CD4-positive, alpha-beta T cell treated with Interleukin-15 for 4 hours (primary cell): ENCODE measurements at regions not wholly inside any gene's neighbourhood (a gene's known extent, or its start where the extent isn't known, plus 50 kb on each side); places are given as distances from the start of the nearest gene placed in this dataset.

Source experiments
- DNase-seq: peaks from one replicate; pipeline ENCODE4 v3.0.0-alpha.2; 2020; ENCODE audit warnings: low spot score

DNA sequence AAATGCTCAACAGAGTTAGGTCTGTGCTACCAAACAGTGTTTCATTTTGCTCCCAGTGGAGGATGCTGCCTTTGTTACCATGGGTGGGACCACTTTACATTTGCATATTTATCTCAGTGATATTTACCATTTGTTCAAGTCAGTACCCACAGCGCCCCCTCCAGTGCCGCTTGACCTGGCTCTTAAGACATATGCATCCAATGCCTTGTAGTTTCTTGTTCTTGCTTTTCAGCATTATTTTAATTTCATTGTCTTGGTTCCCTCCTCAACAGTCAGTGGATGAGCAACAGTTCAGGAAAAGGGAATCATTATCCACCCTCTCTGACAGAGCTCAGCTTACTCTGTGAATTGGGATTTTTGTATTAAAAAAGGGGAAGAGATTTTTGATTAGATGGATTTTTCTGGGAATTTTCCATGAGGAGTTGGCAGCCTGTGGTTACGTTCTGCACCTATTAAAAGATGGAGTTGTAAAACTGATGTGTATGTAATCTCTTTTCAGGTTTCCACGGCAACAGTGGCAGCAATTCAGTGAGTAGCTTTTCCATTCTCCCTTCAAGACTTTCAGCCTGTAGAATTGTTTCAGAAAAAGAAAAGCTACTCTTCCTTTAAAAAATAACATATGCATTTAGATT lies 240.5 kb upstream of the DAAM1 start:
- no peak for DNase-seq

DNA sequence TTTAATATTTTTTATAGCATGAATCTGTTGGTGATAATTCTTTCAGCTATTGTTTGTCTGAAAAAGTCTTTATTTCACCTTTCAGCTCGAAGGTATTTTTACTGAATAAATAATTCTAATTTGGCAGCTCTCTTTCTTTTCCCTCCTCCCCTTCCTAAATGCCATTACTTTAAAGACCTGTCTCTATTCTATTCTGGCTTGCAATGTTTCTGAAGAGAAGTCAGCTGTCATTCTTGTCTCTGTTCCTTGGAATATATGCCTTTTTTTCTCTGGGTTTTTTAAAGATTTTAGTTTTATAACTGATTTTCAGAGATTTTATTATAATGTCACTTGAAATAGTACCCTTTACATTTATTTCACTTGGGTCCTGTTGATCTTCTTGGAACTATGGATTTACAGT lies 237.9 kb upstream of the DAAM1 start:
- no peak for DNase-seq

DNA sequence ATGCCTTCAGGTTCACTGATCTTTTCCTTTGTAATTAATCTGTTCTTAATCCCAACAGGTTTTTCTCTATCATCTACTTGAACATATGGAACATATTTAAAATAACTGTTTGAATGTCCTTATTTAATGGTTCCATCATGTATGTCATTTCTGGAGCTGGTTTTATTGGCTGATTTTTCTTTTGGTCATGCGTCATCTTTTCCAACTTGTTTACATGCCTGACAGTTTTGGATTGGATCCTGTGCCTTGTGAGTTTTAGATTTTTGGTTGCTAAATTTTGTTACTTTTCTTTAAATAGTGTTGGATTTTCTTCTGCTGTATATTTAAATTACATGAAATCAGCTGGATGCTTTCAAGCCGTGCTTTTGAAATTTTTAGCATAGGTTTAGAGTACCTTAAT lies 237.3 kb upstream of the DAAM1 start:
- no peak for DNase-seq

DNA sequence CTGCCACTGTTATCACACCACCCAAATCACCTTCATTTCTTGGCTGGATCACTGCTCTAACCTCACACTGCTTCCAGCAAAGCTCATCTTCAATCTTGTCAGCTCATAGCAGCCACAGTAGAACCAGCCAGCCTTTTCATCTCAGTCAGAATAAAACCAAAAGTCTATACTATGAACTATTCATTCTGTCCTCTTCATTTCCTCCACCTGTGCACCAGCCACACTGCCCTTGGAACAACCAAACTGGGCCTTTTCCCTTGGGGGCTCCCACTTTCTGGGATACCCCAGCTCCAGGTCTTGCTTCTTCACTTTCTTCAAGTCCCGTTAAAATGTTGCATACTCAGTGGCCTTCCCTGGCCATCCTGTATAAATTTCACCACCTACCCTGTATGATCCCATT lies 234.4 kb upstream of the DAAM1 start:
- no peak for DNase-seq

DNA sequence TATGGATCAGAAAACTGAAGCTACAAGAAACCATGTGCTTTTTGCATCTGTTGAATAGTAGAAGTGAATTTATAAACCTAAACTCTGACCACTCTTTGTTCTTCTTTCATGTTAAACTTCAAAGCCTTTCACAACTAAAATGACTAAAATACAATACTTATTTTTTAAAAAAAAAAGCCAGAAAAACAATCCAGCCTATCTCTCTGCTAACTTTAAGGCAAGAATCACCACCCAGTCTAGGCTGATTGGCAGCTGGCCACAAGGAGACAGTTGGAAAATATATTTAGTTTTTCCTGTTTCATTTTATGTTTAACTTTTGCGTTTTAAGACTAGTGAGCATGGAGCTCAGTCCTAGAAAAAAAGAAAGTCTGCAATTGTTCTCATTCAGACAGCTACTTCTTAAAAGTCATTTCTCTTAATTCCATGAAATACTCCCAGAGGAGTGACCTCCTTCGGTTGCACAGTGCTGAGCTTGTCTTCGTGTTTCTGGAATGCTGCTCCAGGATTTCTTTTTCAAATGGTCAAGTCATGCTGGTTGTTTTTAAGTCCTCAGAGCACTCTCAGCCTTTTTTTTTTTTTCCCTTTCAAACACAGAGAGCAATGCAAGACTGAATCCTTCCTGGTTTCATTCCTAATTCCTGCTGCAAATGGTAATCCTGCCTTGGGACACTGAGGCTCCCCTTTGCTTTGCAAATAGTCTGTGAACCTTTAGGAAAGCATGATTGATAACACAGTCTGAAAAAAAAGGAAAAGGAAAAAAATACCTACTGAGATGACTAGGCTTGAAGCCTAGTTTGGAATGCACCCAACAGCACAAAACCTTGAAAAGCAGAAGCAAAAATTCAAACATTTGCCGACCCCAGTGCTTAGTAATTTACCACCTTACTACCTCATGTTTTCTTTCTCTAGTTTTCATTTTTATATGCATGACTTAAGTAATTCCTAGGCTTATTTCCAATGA lies 233.3 kb upstream of the DAAM1 start:
- no peak for DNase-seq

DNA sequence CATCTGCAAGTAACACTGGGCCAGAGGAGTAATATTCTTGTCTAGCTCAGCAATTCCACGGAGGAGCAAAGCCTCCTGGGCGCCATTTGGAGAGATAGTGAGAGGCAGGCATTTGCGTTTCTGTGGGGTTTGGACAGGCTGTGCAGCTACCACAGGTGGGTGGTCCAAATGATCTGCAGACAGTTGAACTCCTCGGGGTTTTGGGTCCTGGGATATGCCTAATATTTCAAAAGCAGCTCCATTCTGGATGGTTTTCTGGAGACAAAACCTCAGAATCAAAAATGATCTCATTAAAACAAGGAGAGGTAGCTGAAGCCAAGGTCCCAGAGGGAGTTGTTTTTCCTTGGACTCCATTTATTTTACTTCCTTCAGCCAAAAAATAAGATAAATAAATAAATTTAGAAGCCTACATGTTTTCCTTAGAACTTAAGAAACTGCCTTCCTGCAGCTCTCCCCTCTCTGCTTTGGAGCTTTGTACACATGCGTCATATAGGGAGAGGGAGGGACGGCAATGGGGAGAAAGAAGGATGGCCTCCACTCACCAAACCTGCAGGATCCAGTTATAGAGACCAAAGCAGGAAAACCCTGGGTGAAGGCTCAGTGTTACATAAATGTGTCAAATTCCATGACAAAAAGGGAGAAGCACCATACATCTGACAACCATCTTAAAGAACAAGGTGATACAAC lies 227.3 kb upstream of the DAAM1 start:
- DNase-seq, result no peak

DNA sequence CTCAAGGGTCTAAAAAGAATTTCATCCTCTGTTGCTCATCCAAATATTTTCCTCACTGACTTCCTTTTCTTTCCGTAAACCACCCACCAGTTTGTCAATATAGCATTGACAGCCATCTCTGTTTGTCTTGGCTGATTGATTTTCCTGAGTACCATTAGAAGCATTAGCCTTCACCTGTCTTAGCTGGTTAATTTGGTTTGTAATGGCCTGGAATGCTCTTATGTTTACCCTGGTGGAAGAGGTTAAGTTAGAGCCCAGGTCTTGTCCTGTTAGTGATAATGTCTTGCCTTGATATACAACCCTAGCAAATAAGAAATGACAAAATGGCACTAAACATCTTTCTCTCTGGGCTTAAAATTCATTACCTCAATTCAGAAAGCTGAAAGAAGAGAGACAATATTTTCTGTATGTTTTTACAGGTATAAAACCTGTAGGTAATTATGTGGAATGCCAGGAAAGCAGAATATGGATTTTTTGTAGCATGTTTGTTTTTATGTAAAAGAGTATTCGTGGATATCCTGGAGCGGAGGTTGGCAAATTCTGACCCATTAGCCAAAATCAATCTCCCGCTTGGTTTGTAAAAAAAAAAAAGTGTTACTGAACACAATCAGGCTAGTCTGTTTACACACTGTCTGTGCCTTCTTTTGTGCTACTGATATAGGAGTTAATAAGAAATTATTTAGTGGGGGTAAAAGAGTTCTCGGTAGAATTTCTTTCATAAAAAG lies 224.4 kb upstream of the DAAM1 start:
- DNase-seq, result no peak

DNA sequence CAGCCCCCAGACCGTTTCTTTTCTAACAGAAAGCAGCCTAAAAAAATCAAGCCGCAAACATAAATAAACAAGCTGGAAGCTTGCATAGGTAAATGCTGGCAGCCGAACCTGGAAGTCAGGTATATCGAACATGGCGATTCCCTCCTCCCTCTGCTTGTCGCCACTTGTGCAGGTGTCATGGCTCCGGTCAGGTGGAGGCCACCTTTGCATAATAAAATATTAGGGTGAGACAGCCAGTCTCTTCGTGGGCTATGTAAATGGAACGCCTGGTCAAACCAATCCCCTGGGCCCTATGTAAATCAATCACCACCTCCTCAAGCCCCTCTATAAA lies 223.9 kb upstream of the DAAM1 start:
- no peak for DNase-seq

DNA sequence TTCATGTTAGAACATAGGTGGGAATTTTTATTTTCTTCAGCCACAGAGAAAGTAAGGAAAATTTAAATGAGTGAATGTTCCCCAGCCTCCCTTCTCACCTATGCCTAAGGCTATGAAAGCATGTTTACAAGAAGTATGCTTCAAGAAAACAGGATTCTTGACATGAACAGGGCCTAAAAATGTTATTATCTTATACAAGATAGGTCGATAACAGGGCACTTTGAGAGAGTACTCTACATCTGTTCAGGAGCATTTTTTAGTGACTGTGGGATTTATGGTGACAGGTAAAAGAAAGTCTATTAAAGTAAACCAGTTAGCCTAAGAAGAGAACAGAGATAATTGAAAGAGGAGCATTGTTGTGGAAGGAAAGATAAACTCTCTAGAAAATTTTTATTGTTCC lies 222.9 kb upstream of the DAAM1 start:
- no peak for DNase-seq

DNA sequence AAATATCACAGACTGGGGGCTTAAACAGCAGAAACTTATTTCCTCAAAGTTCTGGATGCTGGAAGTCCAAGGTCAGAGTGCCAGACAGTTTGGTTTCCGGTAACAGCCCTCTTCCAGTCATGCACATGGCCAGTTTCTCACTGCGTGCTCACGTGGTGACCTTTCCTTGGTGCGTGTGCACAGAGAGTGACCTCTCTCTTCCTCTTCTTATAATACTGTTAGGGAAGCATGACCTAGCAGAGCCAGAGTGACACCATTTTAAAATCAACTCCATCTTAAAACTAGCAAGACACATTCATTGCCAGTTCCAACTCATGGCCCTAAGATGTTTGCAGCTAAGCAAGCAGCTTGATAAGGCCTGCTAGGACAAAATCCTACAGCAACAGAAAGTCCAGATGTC lies 221.5 kb upstream of the DAAM1 start:
- DNase-seq, result no peak

DNA sequence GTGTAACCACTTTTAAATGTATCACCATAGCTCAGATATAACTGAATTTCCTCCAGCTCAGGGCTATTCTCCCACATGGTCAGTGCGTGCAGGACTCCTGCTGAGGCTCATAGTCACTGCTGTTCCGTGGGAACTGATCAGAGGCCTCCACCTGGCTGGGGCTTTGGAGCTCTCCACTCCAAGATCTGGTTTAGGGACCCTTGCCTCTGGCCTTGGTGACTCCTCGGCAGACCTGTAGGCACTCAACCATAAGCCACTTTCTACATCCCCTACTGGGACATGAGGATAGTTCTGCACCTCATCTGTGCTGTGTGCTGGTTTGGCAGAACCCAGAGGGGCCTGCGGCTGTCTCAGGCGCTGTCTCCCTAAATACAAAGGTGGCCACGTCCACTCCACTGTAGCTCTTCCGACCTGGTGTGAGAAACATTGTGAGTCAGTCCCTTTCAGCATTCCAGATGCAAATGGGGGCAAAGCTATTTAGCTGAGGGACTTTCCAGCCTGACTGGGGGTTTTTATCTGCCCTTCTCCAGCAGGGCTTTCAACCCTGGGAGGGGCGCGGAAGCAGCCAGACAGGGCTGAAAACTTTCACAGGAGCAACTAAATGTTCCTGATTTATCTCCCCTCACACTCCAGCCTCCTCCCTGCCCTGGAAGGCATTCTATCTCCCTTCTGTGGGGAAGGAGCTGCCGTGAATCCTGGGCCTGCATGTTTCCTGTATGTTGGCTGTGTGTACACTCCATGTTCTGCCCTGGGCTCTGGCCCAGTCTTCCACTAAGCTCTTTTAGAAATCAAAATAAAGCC lies 218.3 kb upstream of the DAAM1 start:
- no peak for DNase-seq

DNA sequence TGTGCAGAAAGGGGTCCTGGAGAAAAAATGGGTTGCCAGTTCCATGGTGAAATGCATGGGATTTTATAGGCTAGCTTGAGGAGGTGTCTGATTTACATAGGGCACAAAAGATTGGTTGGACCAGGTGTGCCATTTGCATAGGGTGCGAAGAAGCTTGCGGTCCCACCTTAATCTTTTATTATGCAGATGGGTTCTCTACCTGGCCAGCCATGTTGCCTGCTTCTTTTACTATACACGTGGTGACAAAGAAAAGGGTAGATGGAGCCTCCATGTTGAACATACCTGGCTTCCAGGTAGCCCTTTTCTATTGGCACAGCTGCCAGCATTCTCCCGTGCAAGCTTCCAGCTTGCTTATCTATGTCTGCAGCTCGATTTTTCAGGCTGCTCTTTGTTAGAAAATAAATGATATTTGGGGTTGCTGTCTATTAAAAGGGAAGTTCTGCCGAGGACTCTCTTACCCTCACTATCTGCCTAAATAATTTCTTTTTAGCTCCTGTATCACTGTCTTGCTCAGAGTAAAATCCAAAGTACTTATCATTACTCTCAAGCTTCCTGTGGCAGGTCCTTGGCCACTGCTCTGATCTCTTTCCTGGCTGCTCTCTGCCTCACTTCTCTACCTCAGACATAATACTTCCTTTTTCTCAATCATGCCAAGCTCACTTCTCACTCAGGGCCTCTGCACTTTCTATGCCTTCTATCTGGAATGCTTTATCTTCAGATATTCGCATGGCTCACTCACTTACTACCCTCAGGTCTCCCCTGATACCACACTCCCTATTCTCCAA lies 216.0 kb upstream of the DAAM1 start:
- DNase-seq, result no peak

DNA sequence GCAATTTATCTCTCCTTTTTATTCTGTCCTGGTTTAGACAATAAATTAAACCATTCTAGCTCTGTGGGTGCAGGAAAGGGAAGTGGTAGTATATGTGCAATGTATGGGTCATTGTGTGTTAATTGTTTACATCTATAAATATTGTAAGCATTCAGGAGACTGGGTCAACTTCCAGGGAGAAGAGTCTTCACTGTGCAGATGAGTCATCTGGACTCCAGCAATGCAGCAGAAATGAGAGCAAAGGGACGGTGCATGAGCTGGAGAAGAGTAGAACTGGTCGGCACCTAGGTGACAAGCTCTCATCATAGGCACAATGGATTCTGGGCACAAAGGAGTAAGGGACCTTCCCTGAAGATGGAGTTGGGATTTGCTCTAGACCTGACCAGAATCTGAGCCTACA lies 211.1 kb upstream of the DAAM1 start:
- DNase-seq, result no peak

DNA sequence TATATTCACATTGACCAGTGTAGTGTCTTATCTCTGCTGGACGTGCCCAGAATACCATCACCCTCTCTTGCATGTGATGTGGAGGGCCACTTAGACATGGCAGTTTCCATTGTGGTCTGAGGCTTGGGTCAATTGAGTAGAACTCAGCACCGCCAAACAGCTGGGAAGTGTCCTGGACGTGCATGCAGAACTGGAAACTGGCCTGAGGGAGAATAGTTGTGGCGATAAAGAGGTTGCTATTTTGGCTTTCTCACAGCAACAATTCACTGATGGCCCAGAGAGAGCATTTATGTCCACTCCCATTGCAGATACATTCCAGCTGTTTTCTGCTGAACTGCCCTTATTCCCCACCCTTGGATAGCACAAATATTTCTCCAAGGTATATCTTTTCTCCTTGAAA lies 210.1 kb upstream of the DAAM1 start:
- no peak for DNase-seq

DNA sequence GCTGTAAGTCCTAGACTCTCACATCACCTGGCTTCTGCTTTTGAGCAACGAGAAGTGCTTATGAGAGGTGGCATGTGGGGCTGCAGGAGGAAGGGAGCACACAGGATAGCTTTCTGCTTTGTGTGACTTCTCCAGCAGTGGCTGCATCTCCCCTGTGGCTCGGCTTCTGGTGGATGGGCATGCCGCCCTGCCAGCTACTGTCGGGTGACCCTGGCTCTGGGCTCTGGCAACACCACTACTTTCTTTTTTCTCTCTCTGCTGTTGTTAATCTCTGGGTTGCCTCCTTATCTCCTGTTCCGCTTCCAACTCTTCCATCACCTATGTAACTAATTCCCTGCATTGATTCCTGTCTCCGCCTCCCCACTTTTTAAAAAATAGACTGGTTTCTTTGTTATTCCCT lies 209.1 kb upstream of the DAAM1 start:
- DNase-seq, result no peak

DNA sequence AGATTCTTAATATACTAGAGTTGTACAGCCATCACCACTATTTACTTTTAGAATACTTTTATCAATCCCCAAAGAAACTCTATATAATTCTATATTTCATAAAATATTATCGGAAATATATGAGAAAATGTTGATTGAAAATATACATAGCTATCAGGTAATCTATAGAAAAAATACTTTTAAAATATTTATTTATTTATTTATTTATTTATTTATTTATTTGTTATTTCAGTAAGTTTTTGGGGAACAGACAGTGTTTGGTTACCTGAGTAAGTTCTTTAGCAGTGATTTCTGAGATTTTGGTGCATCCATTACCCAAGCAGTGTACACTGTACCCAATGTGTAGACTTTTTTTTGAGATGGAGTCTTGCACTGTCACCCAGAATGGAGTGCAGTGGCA lies 206.6 kb upstream of the DAAM1 start:
- no peak for DNase-seq

DNA sequence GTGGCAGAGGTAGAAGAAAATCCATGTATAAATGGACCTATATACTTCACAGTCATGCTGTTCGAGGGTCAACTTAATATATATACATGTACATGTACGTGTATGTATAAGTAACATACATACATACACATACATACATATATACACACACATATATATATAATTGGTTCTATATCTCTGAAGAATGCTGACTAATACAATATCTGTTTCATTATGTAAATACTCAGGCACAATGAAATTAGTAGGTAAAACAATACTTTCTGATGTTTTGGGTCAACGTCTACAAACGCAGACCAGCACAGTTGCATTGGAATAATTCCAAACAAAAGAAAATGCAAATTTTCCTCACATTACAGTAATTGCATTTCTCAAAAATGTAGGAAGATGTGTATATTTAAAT lies 202.7 kb upstream of the DAAM1 start:
- no peak for DNase-seq

DNA sequence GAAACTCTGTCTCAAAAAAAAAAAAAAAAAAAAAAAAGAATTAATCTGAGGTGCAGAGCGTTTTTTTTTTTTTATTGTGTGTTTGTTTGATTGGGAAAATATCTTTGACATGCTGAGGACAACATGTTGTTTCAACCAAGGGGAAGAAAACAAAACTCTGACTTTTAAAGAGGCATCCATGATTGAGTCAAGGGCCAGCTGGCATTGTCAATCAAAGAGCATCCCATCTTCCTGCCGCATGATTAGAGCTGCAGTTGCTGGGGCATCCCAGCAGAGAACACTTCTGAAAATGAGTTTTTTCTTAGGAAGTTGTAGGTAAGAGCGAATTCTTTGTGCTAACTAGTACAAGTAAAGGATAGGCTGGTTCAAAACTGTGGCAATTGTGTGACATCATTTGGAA lies 200.9 kb upstream of the DAAM1 start:
- DNase-seq, result no peak

DNA sequence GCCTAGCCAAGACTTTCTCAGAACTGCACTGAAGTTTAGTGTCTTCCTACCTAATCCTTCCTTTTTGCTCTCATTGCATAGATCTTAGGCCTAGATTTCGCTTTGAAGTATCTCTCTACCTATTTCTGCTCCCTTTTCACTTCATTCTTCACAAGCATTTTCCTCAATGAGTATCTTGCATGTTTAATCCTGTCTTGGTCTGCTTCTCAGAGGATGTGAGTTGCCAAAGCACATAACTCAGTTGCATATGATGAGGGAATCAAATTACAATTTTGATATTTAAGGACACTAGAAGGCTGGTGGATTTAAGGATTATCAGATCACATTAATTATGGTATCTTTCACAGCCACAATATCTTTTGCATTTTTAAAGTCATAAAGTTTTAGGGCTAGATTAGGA lies 195.5 kb upstream of the DAAM1 start:
- no peak for DNase-seq

DNA sequence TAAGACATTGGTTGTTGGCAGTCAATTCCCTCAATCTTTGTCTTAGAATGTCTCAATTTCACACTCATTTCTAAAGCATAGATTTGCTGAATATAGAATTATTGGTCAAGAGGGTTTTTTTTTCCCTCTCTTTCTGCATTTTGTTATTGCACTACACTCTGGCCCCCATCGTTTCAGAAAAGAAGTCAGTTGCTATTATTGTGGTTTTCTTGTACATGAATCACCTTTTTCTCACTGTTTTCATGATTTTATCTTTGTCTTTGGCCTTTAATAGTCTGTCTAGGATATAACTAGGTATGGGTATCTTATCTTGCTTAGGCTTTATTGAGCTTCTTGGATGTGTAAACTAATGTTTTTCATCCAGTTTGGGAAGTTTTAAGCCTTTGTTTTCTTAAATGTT lies 194.3 kb upstream of the DAAM1 start:
- DNase-seq, result no peak

DNA sequence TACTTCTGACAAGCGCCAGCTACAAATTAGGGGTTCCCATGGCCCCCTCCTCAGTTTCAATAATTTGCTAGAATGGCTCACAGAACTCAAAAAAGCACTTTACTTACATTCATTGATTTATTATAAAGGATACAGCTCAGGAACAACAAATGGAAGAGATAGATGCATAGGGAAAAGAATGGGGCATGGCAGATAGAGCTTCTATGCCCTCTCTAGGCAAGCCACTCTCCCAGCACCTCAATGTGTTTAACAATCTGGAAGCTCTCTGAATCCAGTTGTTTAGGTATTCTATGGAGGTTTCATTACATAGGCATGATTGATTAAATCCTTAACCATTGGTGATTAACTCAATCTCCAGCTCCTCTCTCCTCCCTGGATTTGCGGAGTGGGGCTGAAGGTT lies 184.5 kb upstream of the DAAM1 start:
- DNase-seq, result no peak
